ENCODE measurements at regions not wholly inside any gene's neighbourhood (a gene's known extent, or its start where the extent isn't known, plus 50 kb on each side); places are given as distances from the start of the nearest gene placed in this dataset.

GRCh38 chr3:177924261-177924660 lies 612.0 kb upstream of the KCNMB2 start:
- CTCF ChIA-PET = no interaction called here
- H3K27me3 Mint-ChIP-seq (ENCODE audit: insufficient read depth, unreplicated experiment) = no peaks in the 10 kb centered on the region
- no peak overlapping the region for H3K4me3 Mint-ChIP-seq (ENCODE audit: unreplicated experiment)
- POLR2A ChIA-PET = interaction anchor here (0.6 kb wide), 1 partner anchor 46 kb away, joined by 3 read pairs; no protein-coding TSS in a partner anchor
- no peak for TF ChIP-seq CTCF (IDR thresholded peaks at IDR 0.05; ENCODE audit: unreplicated experiment)
- DNase-seq (ENCODE audit: unreplicated experiment) = no peak
- peaks cover 16% of the 10 kb centered on the region for H3K4me1 Mint-ChIP-seq (ENCODE audit: insufficient read depth, unreplicated experiment)
- intact Hi-C loops (cut with micrococcal nuclease) = no loop called here
- H3K36me3 Mint-ChIP-seq (ENCODE audit: insufficient read depth, unreplicated experiment) = no peaks in the 10 kb centered on the region
- H3K9me3 Mint-ChIP-seq (ENCODE audit: unreplicated experiment) = no peaks in the 10 kb centered on the region
- H3K27ac Mint-ChIP-seq (ENCODE audit: low read depth, unreplicated experiment) = no peak overlapping the region
- no TSS peak for BruUV-seq (replicated peaks)

GRCh38 chr3:177928172-177928873 lies 607.9 kb upstream of the KCNMB2 start:
- Mint-ChIP-seq H3K27me3 (ENCODE audit: insufficient read depth, unreplicated experiment) (no peaks in the 10 kb centered on the region), H3K36me3 (ENCODE audit: insufficient read depth, unreplicated experiment) (no peaks in the 10 kb centered on the region), H3K4me1 (ENCODE audit: insufficient read depth, unreplicated experiment) (peaks cover 26% of the 10 kb centered on the region), H3K4me3 (ENCODE audit: unreplicated experiment) (no peak overlapping the region), H3K27ac (ENCODE audit: low read depth, unreplicated experiment) (peak overlapping the region; percentile 95), H3K9me3 (ENCODE audit: unreplicated experiment) (peaks cover 8% of the 10 kb centered on the region)
- DNase-seq (ENCODE audit: unreplicated experiment) = peak; percentile 73
- BruUV-seq (replicated peaks) = TSS peak; percentile 94
- CTCF ChIA-PET = interaction anchor here (0.7 kb wide), 1 partner anchor 345 kb away, joined by 3 read pairs; no protein-coding TSS in a partner anchor
- TF ChIP-seq CTCF (IDR thresholded peaks at IDR 0.05; ENCODE audit: unreplicated experiment) = no peak
- intact Hi-C loops (cut with micrococcal nuclease) = loop anchor here (1.0 kb wide), 1 partner anchor 568 kb away; no protein-coding TSS in a partner anchor
- POLR2A ChIA-PET = interaction anchor here (0.5 to 0.7 kb wide), 3 partner anchors 27 to 224 kb away, joined by 3 to 4 read pairs (median 4); no protein-coding TSS in a partner anchor

GRCh38 chr3:177929310-177929709 lies 606.9 kb upstream of the KCNMB2 start:
- Mint-ChIP-seq H3K27ac (ENCODE audit: low read depth, unreplicated experiment) (peak overlapping the region; percentile 95), H3K27me3 (ENCODE audit: insufficient read depth, unreplicated experiment) (no peaks in the 10 kb centered on the region), H3K4me1 (ENCODE audit: insufficient read depth, unreplicated experiment) (peaks cover 26% of the 10 kb centered on the region), H3K36me3 (ENCODE audit: insufficient read depth, unreplicated experiment) (no peaks in the 10 kb centered on the region), H3K9me3 (ENCODE audit: unreplicated experiment) (peaks cover 8% of the 10 kb centered on the region), H3K4me3 (ENCODE audit: unreplicated experiment) (no peak overlapping the region)
- POLR2A ChIA-PET = interaction anchor here (0.7 kb wide), 1 partner anchor 61 kb away, joined by 3 read pairs; no protein-coding TSS in a partner anchor
- intact Hi-C loops (cut with micrococcal nuclease) = no loop called here
- DNase-seq (ENCODE audit: unreplicated experiment) = no peak
- no TSS peak for BruUV-seq (replicated peaks)
- CTCF ChIA-PET = no interaction called here
- TF ChIP-seq CTCF (IDR thresholded peaks at IDR 0.05; ENCODE audit: unreplicated experiment) = no peak

GRCh38 chr3:177930771-177931170 lies 605.5 kb upstream of the KCNMB2 start:
- DNase-seq (ENCODE audit: unreplicated experiment) = no peak
- Mint-ChIP-seq H3K4me3 (ENCODE audit: unreplicated experiment) (no peak overlapping the region), H3K9me3 (ENCODE audit: unreplicated experiment) (peaks cover 8% of the 10 kb centered on the region), H3K4me1 (ENCODE audit: insufficient read depth, unreplicated experiment) (peaks cover 21% of the 10 kb centered on the region), H3K27me3 (ENCODE audit: insufficient read depth, unreplicated experiment) (no peaks in the 10 kb centered on the region), H3K36me3 (ENCODE audit: insufficient read depth, unreplicated experiment) (no peaks in the 10 kb centered on the region), H3K27ac (ENCODE audit: low read depth, unreplicated experiment) (peak overlapping the region; percentile 59)
- intact Hi-C loops (cut with micrococcal nuclease) = no loop called here
- ChIA-PET POLR2A (interaction anchor here (0.8 to 1.2 kb wide), 2 partner anchors 14 to 735 kb away, joined by 3 to 4 read pairs; no protein-coding TSS in a partner anchor), CTCF (interaction anchor here (0.6 kb wide), 2 partner anchors 326 to 556 kb away, joined by 3 to 4 read pairs; no protein-coding TSS in a partner anchor)
- no peak for TF ChIP-seq CTCF (IDR thresholded peaks at IDR 0.05; ENCODE audit: unreplicated experiment)
- no TSS peak for BruUV-seq (replicated peaks)
